HG02970 (cell line): ENCODE measurements at regions not wholly inside any gene's neighbourhood (a gene's known extent, or its start where the extent isn't known, plus 50 kb on each side); places are given as distances from the start of the nearest gene placed in this dataset.

ENCODE experiments used
- ATAC-seq: cut with Tn5 transposase; IDR thresholded peaks from one replicate; pipeline ENCODE4 v1.9.1; 2021; ENCODE audit warnings: mild to moderate bottlenecking, moderate library complexity, moderate number of reproducible peaks; ENCODE audit not compliant: unreplicated experiment, low FRiP score

- no peak for ATAC-seq
Observed at GRCh38 chr20:7585126-7585679, 355.1 kb downstream of the HAO1 start.

GRCh38 chr20:7586481-7586880 lies 353.8 kb downstream of the HAO1 start:
- ATAC-seq, result no peak

GRCh38 chr20:7589164-7589563 lies 351.1 kb downstream of the HAO1 start:
- no peak for ATAC-seq

GRCh38 chr20:7596541-7596940 lies 343.7 kb downstream of the HAO1 start:
- ATAC-seq, result no peak

- ATAC-seq, result no peak
Observed at GRCh38 chr20:7601431-7601830, 338.8 kb downstream of the HAO1 start.

- ATAC-seq, result no peak
Observed at GRCh38 chr20:7606941-7607340, 333.3 kb downstream of the HAO1 start.

GRCh38 chr20:7608250-7608649 lies 332.0 kb downstream of the HAO1 start:
- no peak for ATAC-seq

- no peak for ATAC-seq
Observed at GRCh38 chr20:7609251-7609650, 331.0 kb downstream of the HAO1 start.

GRCh38 chr20:7610681-7611080 lies 329.6 kb downstream of the HAO1 start:
- no peak for ATAC-seq

GRCh38 chr20:7617797-7618196 lies 322.5 kb downstream of the HAO1 start:
- no peak for ATAC-seq

GRCh38 chr20:7622399-7622961 lies 317.8 kb downstream of the HAO1 start:
- ATAC-seq, result no peak

GRCh38 chr20:7624886-7625285 lies 315.4 kb downstream of the HAO1 start:
- ATAC-seq, result no peak

- ATAC-seq, result no peak
Observed at GRCh38 chr20:7627734-7628663, 312.3 kb downstream of the HAO1 start.

- ATAC-seq, result no peak
Observed at GRCh38 chr20:7629880-7630279, 310.4 kb downstream of the HAO1 start.

GRCh38 chr20:7637184-7637583 lies 303.1 kb downstream of the HAO1 start:
- no peak for ATAC-seq

GRCh38 chr20:7650086-7650879 lies 290.0 kb downstream of the HAO1 start:
- no peak for ATAC-seq

- no peak for ATAC-seq
Observed at GRCh38 chr20:7654231-7654630, 286.0 kb downstream of the HAO1 start.

GRCh38 chr20:7656687-7657467 lies 283.4 kb downstream of the HAO1 start:
- ATAC-seq, result no peak

GRCh38 chr20:7657569-7657968 lies 282.7 kb downstream of the HAO1 start:
- no peak for ATAC-seq

- no peak for ATAC-seq
Observed at GRCh38 chr20:7660165-7660564, 280.1 kb downstream of the HAO1 start.
